ENCODE measurements at regions not wholly inside any gene's neighbourhood (a gene's known extent, or its start where the extent isn't known, plus 50 kb on each side); places are given as distances from the start of the nearest gene placed in this dataset.

GRCh38 chr12:17322090-17322489 lies 716.1 kb upstream of the LMO3 start:
- intact Hi-C loops (cut with micrococcal nuclease) (no loop called here), in situ Hi-C loops (cut with MboI) (no loop called here)
- Histone ChIP-seq H3K79me2 (ENCODE audit: control insufficient read depth, insufficient read depth, low read length) (no peaks in the 10 kb centered on the region), H3K4me1 (replicated peaks in 1 of 2; ENCODE audit: control insufficient read depth in 2 of 2, insufficient read depth in 2 of 2, low read length in 2 of 2) (no peaks in the 10 kb centered on the region), H3K9me3 (replicated peaks; ENCODE audit: control insufficient read depth, insufficient read depth, low read depth, low read length) (no peaks in the 10 kb centered on the region), H3K27ac (ENCODE audit: extremely low read depth, low read depth, low read length) (no peak overlapping the region), H2AFZ (ENCODE audit: low read depth, low read length) (no peak overlapping the region), H3K27me3 (ENCODE audit: control insufficient read depth in 2 of 2, insufficient read depth in 2 of 2, low read length in 2 of 2) (no peaks in the 10 kb centered on the region), H4K20me1 (replicated peaks; ENCODE audit: control insufficient read depth, insufficient read depth, low read length) (no peaks in the 10 kb centered on the region), H3K9me1 (ENCODE audit: control insufficient read depth, insufficient read depth, low read length) (no peaks in the 10 kb centered on the region), H3K4me3 (no peak overlapping the region), H3K36me3 (ENCODE audit: control insufficient read depth, insufficient read depth, low read length) (no peaks in the 10 kb centered on the region), H3K9ac (ENCODE audit: insufficient read depth in 1 of 2, low read depth in 2 of 2, low read length in 2 of 2) (no peak overlapping the region), H3K4me2 (ENCODE audit: insufficient read depth, low read length) (no peak overlapping the region)
- TF ChIP-seq RHOXF2B (CRISPR knock-in tag; conservative IDR thresholded peaks at IDR 0.05) = no peak
- TF ChIP-seq, protein P1, sequence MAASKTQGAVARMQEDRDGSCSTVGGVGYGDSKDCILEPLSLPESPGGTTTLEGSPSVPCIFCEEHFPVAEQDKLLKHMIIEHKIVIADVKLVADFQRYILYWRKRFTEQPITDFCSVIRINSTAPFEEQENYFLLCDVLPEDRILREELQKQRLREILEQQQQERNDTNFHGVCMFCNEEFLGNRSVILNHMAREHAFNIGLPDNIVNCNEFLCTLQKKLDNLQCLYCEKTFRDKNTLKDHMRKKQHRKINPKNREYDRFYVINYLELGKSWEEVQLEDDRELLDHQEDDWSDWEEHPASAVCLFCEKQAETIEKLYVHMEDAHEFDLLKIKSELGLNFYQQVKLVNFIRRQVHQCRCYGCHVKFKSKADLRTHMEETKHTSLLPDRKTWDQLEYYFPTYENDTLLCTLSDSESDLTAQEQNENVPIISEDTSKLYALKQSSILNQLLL (CRISPR knock-in tag; IDR thresholded peaks at IDR 0.05; ENCODE audit: borderline replicate concordance) = no peak
- TF ChIP-seq GATAD2A (IDR thresholded peaks at IDR 0.05) = no peak
- no peak for TF ChIP-seq ZNF146 (CRISPR knock-in tag; IDR thresholded peaks at IDR 0.05; ENCODE audit: unreplicated experiment)
- TF ChIP-seq KLF10 (CRISPR knock-in tag; IDR thresholded peaks at IDR 0.05) = no peak
- 10% methylated on average over 2 of the region's 2 CpGs for WGBS (ENCODE audit: insufficient coverage, low coverage, missing lambda C conversion rate)
- ATAC-seq (no peak), FAIRE-seq (no peak), DNase-seq (ENCODE audit: extremely low read depth in 1 of 4, low spot score in 3 of 4) (no peak)
- BruUV-seq (replicated peaks) = no TSS peak
- ChIA-PET CTCF (ENCODE audit: low intra/inter-chr PET ratio) (no interaction called here), POLR2A (no interaction called here)

Measured in K562 (cell line).